SJCRH30 (cell line): ENCODE measurements at regions not wholly inside any gene's neighbourhood (a gene's known extent, or its start where the extent isn't known, plus 50 kb on each side); places are given as distances from the start of the nearest gene placed in this dataset.
A peak's percentile ranks its signal among the peaks of the same experiment; 100 is the strongest.
"Not testable (repeated sequence)": the region's sequence is repeated elsewhere in the genome, so short reads cannot be mapped to it uniquely, and the experiment has no call there.

ENCODE experiments used
- DNase-seq, 2 experiments: peaks; one replicate each; pipeline ENCODE4 v3.0.0-alpha.2; 2015 to 2020
- H3K27ac ChIP-seq: fragments of 250-450 bp; sonication (Bioruptor Pico); 2 replicates; pipeline ENCODE4 v1.5.1; 2020; ENCODE audit warnings: mild to moderate bottlenecking, moderate library complexity
- H3K27me3 ChIP-seq: fragments of 250-450 bp; sonication (Bioruptor Pico); 2 replicates; pipeline ENCODE4 v1.5.1; 2020; ENCODE audit warnings: mild to moderate bottlenecking, moderate library complexity
- H3K36me3 ChIP-seq: fragments of 250-450 bp; sonication (Bioruptor Pico); 2 replicates; pipeline ENCODE4 v1.5.1; 2020; ENCODE audit warnings: mild to moderate bottlenecking, moderate library complexity
- H3K4me1 ChIP-seq: fragments of 250-450 bp; sonication (Bioruptor Pico); 2 replicates; pipeline ENCODE4 v1.5.1; 2020; ENCODE audit warnings: mild to moderate bottlenecking, moderate library complexity
- H3K4me3 ChIP-seq: fragments of 250-450 bp; sonication (Bioruptor Pico); 2 replicates; pipeline ENCODE4 v1.5.1; 2020; ENCODE audit warnings: mild to moderate bottlenecking, moderate library complexity
- H3K9me3 ChIP-seq: fragments of 250-450 bp; sonication (Bioruptor Pico); replicated peaks from 2 replicates; pipeline ENCODE4 v1.5.1; 2020; ENCODE audit warnings: mild to moderate bottlenecking, moderate library complexity

DNA sequence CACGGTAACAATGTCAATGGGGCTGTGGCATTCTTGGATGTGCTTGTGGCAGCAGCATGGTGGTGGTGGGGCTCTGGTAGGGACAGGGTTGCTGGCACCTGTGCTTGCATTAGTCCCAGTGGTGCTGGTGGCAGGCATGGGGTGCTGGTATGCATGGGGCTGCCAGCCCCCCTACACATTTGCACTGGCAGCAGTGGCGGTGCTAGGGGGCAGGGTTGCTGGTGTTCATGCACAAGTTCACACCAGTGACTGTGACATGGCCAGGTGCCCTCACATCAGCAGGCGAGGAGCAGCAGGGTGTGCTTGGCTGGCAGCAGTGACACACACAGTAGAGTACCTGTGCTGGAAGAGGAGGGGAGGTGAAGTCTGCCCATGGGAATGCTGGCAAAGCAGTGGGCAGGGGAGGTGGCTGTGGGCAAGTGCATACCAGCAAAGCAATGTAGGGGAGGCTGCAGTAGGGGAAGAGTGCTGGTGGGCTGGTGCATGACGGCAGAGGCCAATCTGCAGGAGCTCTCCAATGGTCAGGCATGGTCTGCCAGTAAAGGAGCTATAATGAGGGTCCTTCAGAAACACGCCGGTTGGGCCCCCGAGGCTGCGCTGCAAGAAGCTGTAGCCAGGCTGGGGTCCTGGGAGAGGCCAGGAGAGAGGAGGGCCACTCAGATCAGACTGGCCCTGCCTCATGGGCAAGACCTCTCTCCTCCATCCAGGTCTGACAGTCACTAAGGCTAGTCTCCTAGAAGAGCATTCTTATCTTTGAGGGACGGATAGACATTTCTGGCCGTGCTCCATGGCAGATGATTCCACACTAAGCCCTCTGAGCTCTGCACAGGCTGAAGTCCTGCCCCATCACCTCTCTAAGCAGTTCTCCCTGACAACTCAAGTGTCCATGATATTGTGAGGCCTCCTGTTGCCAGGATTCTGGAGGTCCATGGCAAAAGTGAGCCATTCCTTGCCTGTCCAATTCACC is 406.4 kb downstream of the SEMA3D start:
- Histone ChIP-seq H3K4me3 (no peak overlapping the region), H3K9me3 (0 out of 2 replicates have a peak, but pooled peaks cover 4% of the 10 kb centered on the region), H3K27ac (no peak overlapping the region), H3K36me3 (no peaks in the 10 kb centered on the region), H3K4me1 (peaks cover 8% of the 10 kb centered on the region), H3K27me3 (no peaks in the 10 kb centered on the region)
- no peak for DNase-seq

DNA sequence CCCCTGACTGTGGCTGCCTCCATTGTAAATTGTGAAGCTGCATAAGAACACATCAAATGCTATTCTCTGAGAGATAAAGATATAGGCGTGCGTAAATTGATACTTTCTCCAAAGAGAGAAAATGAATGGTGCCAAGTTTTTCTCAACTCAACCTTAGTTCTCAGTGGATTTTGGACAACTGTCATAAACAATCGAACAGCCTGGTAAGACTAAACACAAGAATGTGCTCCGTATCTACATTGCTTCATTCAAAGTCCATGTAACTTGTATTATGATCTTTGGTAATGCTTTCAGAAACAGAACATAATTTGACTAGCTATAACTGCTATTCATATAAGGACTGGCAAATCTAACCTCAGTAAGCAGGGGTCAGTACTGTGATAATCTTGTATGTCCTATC is 429.1 kb downstream of the SEMA3D start:
- Histone ChIP-seq H3K27me3 (no peaks in the 10 kb centered on the region), H3K27ac (no peak overlapping the region), H3K4me1 (no peaks in the 10 kb centered on the region), H3K4me3 (no peak overlapping the region), H3K9me3 (no peaks in the 10 kb centered on the region; the same call in 1 of the 2 replicates), H3K36me3 (no peaks in the 10 kb centered on the region)
- DNase-seq, result no peak

DNA sequence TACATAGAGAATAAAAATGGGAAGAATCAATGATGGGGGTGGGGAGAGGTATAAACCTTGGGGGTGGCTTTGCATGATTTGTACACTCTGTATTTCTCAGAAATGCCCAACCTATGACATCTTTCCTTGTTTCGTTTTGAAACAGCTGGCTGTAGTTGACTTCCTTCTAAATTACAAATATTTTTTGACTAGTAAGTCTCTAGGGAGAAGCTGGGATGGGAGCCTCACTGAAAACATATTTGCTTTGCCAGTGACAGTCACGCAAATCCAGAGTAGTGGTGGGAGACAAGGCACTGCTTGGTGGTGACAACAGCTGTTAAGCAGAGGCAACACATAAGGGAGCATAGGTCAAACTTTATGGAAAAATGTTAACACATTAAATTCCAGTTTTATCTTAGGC is 440.5 kb downstream of the SEMA3D start:
- H3K9me3 ChIP-seq, result no peaks in the 10 kb centered on the region
- H3K27ac ChIP-seq, result peak overlapping the region; percentile 63
- no peaks in the 10 kb centered on the region for H3K27me3 ChIP-seq
- peak; percentile 83 to 90 for DNase-seq
- H3K4me1 ChIP-seq, result peaks cover 23% of the 10 kb centered on the region
- no peaks in the 10 kb centered on the region for H3K36me3 ChIP-seq
- 0 out of 2 replicates have a peak overlapping the region, but pooled peaks have one; percentile 2 for H3K4me3 ChIP-seq

DNA sequence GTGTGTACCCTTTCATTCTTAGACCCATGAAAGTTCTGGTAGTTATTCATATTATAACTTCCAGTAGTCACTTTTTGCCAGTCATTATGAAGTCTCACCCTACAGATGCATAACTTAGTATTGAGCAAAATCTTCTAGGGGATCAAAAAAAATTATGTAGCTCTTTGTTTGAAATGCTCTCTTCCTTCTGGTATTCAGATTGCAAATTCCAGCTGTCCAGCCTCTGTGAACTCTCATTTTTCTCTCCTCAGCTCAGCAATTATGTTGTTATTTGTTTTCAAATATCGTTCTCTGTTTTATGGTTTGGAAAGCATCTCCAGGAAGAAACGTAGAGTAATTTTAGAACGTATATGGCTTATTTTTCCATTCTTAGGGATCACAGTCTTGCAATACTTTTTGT is 442.5 kb downstream of the SEMA3D start:
- no peak overlapping the region for H3K4me3 ChIP-seq
- no peak overlapping the region; the same call in 1 of the 2 replicates for H3K27ac ChIP-seq
- H3K9me3 ChIP-seq, result no peaks in the 10 kb centered on the region
- no peaks in the 10 kb centered on the region for H3K36me3 ChIP-seq
- DNase-seq, result peak in 1 of 2 experiments; percentile 12
- H3K4me1 ChIP-seq, result peaks cover 23% of the 10 kb centered on the region
- no peaks in the 10 kb centered on the region for H3K27me3 ChIP-seq

DNA sequence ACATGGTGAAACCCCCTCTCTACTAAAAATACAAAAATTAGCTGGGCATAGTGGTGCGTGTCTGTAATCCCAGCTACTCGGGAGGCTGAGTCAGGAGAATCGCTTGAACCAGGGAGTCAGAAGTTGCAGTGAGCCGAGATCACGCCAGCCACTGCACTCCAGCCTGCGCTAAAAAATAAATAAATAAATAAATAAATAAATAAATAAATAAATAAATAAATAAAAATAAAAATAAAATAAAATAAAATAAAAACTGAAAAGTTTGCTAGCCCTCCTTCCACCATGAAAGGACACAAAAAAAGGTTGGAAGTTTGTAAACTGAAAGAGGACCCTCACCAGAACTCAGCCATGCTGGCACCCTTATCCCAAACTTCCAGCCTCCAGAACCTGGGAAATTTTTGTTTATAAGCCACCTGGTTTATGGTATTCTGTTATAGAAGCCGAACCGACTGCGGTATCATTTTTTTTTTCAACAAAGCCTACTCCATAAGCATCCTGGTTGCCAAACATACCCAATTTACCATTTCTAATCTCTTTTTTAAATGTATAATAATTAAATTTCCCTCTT is 448.2 kb downstream of the SEMA3D start:
- H3K27me3 ChIP-seq, result no peaks in the 10 kb centered on the region
- no peaks in the 10 kb centered on the region for H3K36me3 ChIP-seq
- H3K4me3 ChIP-seq, result no peak overlapping the region
- H3K27ac ChIP-seq, result no peak overlapping the region
- H3K9me3 ChIP-seq, result 0 out of 2 replicates have a peak, but pooled peaks cover 4% of the 10 kb centered on the region
- H3K4me1 ChIP-seq, result no peaks in the 10 kb centered on the region
- no peak for DNase-seq

DNA sequence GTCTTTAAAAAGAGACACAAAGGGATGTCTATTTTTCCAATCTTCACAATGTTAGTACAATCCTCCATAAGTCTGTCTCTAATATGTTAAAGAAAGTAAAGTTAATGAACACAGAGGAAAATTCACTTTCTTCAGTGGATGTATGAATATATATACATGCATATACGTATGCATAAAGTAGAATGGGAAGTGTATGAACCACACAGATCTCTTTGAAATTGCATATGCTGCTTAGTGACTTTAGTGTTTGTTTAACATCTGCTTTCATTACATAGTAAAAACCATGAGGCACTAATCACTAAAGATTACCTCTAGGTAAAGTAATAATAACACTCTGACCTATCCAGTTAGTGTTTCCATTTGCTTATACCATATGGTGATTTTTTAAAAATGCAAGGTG is 451.2 kb downstream of the SEMA3D start:
- H3K9me3 ChIP-seq, result peaks cover 11% of the 10 kb centered on the region
- H3K27me3 ChIP-seq, result no peaks in the 10 kb centered on the region
- no peak overlapping the region for H3K27ac ChIP-seq
- H3K4me3 ChIP-seq, result no peak overlapping the region
- H3K36me3 ChIP-seq, result no peaks in the 10 kb centered on the region
- no peaks in the 10 kb centered on the region for H3K4me1 ChIP-seq
- DNase-seq, result no peak

DNA sequence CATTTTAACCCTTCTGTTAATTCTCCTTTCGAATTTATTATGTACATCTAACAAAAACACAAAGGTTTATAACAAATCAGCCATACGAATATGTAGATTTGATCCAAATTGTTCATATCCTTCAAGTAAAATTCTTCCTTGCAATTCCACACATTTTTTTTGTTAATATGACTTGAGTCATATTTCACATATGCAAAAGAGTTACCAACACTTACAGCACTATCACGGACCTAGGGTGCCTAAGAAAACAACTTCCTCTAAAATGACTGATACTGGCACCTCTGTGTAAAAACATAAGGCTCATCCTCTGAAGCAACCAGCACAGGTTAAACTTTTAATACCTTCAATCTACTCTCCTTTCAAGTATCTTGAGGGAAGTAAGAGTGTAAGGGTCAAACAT is 451.8 kb downstream of the SEMA3D start:
- H3K9me3 ChIP-seq, result peaks cover 11% of the 10 kb centered on the region
- no peak overlapping the region for H3K27ac ChIP-seq
- no peak overlapping the region for H3K4me3 ChIP-seq
- no peaks in the 10 kb centered on the region for H3K36me3 ChIP-seq
- DNase-seq, result no peak
- no peaks in the 10 kb centered on the region for H3K4me1 ChIP-seq
- H3K27me3 ChIP-seq, result no peaks in the 10 kb centered on the region

DNA sequence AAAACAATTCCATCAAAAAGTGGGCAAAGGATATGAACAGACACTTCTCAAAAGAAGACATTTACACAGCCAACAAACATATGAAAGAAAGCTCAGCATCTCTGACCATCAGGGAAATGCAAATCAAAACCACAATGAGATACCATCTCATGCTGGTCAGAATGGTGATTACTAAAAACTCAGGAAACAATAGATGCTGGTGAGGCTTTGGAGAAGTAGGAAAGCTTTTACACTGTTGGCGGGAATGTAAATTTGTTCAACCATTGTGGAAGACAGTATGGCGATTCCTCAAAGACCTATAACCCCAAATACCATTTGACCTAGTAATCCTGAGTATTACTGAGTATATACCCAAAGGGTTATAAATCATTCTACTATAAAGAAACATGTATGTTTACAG is 452.9 kb downstream of the SEMA3D start:
- not testable (repeated sequence) for H3K27ac ChIP-seq, H3K27me3 ChIP-seq, H3K4me3 ChIP-seq

DNA sequence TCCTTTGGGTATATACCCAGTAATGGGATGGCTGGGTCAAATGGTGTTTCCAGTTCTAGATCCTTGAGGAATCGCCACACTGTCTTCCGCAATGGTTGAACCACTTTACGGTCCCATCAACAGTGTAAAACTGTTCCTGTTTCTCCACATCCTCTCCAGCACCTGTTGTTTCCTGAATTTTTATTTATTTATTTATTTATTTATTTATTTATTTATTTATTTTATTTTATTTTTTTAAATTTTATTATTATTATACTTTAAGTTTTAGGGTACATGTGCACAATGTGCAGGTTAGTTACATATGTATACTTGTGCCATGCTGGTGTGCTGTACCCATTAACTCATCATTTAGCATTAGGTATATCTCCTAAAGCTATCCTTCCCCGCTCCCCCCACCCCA is 456.0 kb downstream of the SEMA3D start:
- not testable (repeated sequence) for H3K4me1 ChIP-seq, H3K27ac ChIP-seq, H3K27me3 ChIP-seq, DNase-seq, H3K36me3 ChIP-seq, H3K4me3 ChIP-seq
- H3K9me3 ChIP-seq, result peaks cover 11% of the 10 kb centered on the region

More for the DNA sequence above, 452.9 kb downstream of the SEMA3D start:
- H3K36me3 ChIP-seq, H3K4me1 ChIP-seq, DNase-seq: not testable (repeated sequence)
- peaks cover 11% of the 10 kb centered on the region for H3K9me3 ChIP-seq

DNA sequence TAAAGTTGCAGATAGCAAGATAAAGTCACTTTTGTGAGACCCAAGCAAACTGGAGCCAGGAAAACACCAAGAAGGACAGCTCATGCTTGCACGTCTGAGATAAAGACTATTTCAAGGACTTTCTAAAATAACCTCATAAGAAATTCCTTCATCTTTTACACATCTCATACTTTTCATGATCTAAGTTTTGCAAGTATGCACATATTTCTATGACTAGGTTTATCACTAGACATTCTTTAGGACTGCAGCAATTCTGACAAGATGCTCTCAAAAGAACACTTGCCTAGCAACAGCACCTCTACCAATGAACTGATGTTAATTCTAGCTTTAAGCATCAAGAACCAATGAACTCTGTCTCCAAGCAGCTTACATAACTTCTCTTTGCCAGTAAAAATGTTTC is 457.6 kb downstream of the SEMA3D start:
- H3K27ac ChIP-seq, result no peak overlapping the region
- H3K27me3 ChIP-seq, result no peaks in the 10 kb centered on the region
- H3K9me3 ChIP-seq, result peaks cover 11% of the 10 kb centered on the region
- H3K4me1 ChIP-seq, result no peaks in the 10 kb centered on the region
- no peak for DNase-seq
- no peaks in the 10 kb centered on the region for H3K36me3 ChIP-seq
- H3K4me3 ChIP-seq, result no peak overlapping the region

DNA sequence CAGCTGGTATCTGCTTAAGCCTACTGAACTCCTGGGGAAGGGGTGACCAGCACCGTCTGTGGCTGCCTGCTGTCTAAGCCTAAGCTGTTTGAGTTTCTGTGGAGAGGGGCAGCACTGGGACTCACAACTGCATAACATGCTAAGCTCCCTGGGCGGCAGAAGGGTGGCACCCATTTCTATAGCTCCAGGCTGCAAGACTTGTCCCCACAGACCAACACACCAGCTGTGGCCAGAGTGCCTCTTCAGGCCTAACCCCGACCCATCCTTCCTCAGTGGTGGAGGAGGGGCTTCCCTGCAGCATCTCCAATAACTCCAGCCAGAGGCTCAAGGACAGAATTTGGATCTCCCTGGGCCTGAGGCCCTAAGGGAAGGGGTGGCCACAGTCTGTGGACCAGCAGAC is 464.1 kb downstream of the SEMA3D start:
- H3K4me3 ChIP-seq, result no peak overlapping the region
- no peaks in the 10 kb centered on the region for H3K36me3 ChIP-seq
- no peaks in the 10 kb centered on the region for H3K27me3 ChIP-seq
- H3K27ac ChIP-seq, result no peak overlapping the region
- no peak for DNase-seq
- no peaks in the 10 kb centered on the region; the same call in 1 of the 2 replicates for H3K9me3 ChIP-seq
- H3K4me1 ChIP-seq, result no peaks in the 10 kb centered on the region

DNA sequence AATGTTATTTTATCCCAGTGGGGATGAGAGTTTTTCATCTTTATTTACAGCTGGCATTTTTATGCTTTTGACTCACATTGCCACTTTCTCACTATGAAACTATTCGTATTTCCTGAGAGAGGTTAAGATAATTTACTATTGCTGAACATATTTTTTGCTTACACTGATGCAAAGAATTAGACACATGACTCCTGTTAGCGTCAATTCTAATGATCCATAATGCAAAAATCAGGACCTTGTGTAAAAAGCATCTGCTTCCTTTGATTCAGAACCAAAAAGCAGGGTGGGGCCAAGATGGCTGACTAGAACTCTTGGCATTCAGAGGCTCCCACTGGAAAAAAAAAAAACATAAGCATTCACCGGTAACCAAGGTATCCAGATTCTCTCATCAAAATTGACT is 464.8 kb downstream of the SEMA3D start:
- no peak overlapping the region for H3K27ac ChIP-seq
- no peak for DNase-seq
- no peaks in the 10 kb centered on the region for H3K27me3 ChIP-seq
- H3K4me3 ChIP-seq, result no peak overlapping the region
- H3K9me3 ChIP-seq, result no peaks in the 10 kb centered on the region; the same call in 1 of the 2 replicates
- no peaks in the 10 kb centered on the region for H3K4me1 ChIP-seq
- no peaks in the 10 kb centered on the region for H3K36me3 ChIP-seq

DNA sequence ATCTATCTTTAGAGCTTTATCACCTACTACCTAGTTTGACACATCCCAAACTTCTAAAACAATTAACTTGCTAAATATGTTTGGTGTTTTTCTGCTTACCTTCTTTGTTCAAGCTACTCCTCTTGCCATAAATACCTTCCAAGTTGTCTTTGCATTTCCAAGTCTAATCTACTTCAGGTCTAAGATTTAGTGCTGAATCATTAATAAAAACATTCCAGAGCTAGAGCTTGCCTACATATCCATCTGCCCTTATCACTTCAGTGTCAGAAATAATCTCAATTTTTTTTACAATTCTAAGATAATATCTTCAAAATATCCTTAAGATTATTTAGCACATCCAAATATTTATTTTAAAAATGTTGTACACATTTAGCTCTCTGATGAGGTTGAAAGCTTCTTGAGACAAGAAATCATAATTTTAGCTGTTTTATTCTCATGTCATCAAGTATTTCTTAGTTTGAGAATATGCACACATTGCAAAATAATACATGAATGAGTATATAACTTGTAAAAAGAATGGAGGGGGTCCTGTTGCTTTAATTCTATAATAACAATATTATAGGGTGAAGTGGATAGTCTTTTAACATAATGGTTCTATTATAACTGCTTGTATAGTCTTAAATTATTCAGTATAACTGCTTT is 466.3 kb downstream of the SEMA3D start:
- H3K36me3 ChIP-seq, result no peaks in the 10 kb centered on the region
- H3K27me3 ChIP-seq, result no peaks in the 10 kb centered on the region
- H3K9me3 ChIP-seq, result no peaks in the 10 kb centered on the region; the same call in 1 of the 2 replicates
- no peak overlapping the region for H3K4me3 ChIP-seq
- H3K27ac ChIP-seq, result no peak overlapping the region
- DNase-seq, result no peak
- H3K4me1 ChIP-seq, result no peaks in the 10 kb centered on the region

DNA sequence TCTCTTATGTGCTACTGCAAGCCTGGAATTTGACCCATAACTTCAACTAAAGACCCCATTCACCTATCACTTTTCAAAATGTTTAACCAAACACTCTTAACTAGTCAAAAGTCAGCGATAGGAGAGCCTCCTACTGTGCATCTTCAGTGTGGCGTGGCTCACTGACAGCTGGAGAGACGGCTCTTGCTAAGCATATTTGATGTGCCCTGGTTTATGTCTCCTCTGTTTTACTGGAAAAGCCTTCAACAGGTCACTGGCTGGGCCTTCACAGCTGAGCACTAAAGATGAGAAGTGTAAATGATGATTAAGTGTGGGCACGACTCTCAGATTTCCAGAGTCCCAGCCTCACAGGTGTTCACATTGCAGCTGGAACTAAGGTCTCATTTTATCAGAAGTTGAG is 472.1 kb downstream of the SEMA3D start:
- H3K4me3 ChIP-seq, result no peak overlapping the region
- DNase-seq, result peak in 1 of 2 experiments; percentile 33
- no peaks in the 10 kb centered on the region for H3K27me3 ChIP-seq
- peaks cover 6% of the 10 kb centered on the region for H3K4me1 ChIP-seq
- no peaks in the 10 kb centered on the region for H3K36me3 ChIP-seq
- H3K9me3 ChIP-seq, result no peaks in the 10 kb centered on the region
- H3K27ac ChIP-seq, result no peak overlapping the region
